Lung (tissue), 11 donors: ENCODE measurements at regions not wholly inside any gene's neighbourhood (a gene's known extent, or its start where the extent isn't known, plus 50 kb on each side); places are given as distances from the start of the nearest gene placed in this dataset.

Source experiments
- ATAC-seq: fragments of 200-7000 bp; cut with Tn5 transposase; one replicate; pipeline ENCODE4 v1.9.1; 2020; ENCODE audit warnings: moderate number of reproducible peaks; ENCODE audit not compliant: insufficient read depth, low FRiP score
- DNase-seq, 3 donors: peaks; one replicate each; pipeline ENCODE4 v3.0.0-alpha.2; 2013 to 2017
- H3K27ac ChIP-seq, 2 donors: one replicate each; pipeline ENCODE4 v1.5.1; 2013; ENCODE audit warnings: mild to moderate bottlenecking in 2 of 2, moderate library complexity in 2 of 2, control low read depth in 1 of 2, inconsistent platforms in 1 of 2, low read depth in 1 of 2, low read length in 1 of 2
- H3K27me3 ChIP-seq, 3 donors: one replicate each; pipeline ENCODE4 v1.5.1; 2013; ENCODE audit warnings: low read length in 2 of 3; ENCODE audit not compliant: control insufficient read depth in 3 of 3, insufficient read depth in 3 of 3
- H3K36me3 ChIP-seq, 4 donors: one replicate each; pipeline ENCODE4 v1.5.1; 2013; ENCODE audit warnings: low read length in 4 of 4, mild to moderate bottlenecking in 1 of 4, moderate library complexity in 1 of 4; ENCODE audit not compliant: control insufficient read depth in 4 of 4, insufficient read depth in 4 of 4
- H3K4me1 ChIP-seq, 5 donors: one replicate each; pipeline ENCODE4 v1.5.1; 2013; ENCODE audit warnings: low read length in 5 of 5, mild to moderate bottlenecking in 2 of 5, moderate library complexity in 1 of 5; ENCODE audit not compliant: control insufficient read depth in 5 of 5, insufficient read depth in 5 of 5
- H3K4me3 ChIP-seq: one replicate; pipeline ENCODE4 v1.5.1; 2013; ENCODE audit warnings: mild to moderate bottlenecking, control low read depth, moderate library complexity
- H3K9ac ChIP-seq, 2 donors: one replicate each; pipeline ENCODE4 v1.5.1; 2013; ENCODE audit warnings: low read length in 2 of 2, control low read depth in 1 of 2; ENCODE audit not compliant: insufficient read depth in 1 of 2
- H3K9me3 ChIP-seq, 4 donors: one replicate each; pipeline ENCODE4 v1.5.1; 2013; ENCODE audit warnings: low read length in 3 of 4, mild to moderate bottlenecking in 1 of 4, moderate library complexity in 1 of 4; ENCODE audit not compliant: control insufficient read depth in 4 of 4, insufficient read depth in 3 of 4
- WGBS, 2 donors: extraction: QIAGEN DNeasy Blood & Tissue Kit; methylation state at CpG; one replicate each; pipeline ENCODE4 v1.1.7; 2013; 5-methylcytosine and 5-hydroxymethylcytosine counted together
- TF ChIP-seq, protein P1 (sequence below): IDR thresholded peaks from 2 replicates; pipeline ENCODE4 v1.5.1; 2012; ENCODE audit warnings: mild to moderate bottlenecking; ENCODE audit errors: control extremely low read depth, extremely low read depth
- donor health status: control.
- donor health status: control.
- donor health status: Bipolar disorder and iron deficiency.
- donor health status: healthy.
- donor health status: DM: yes; HTN: yes; CAD: no.

DNA sequence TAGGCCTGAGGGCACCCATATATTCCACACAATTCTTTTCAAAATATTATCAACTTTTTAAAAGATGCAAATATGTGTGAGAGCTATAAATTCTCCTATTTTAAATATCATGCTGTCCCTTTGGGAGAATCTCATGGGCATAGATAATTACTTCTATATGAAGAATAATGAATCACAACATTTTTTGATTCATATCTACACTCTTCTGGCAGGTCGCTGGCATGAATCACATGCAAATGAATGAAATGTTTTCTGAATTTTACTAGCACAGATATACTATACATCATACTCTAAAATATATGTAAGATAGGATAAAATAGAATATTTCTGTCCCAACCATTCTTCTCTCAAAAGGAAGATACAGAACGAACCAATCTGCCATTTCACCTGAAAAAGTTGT, 277.7 kb upstream of the KCNH8 start:
- 80 to 81% methylated on average over 2 of the region's 2 CpGs for WGBS, 2 donors
- no peak overlapping the region for H3K4me3 ChIP-seq
- ATAC-seq (no peak), DNase-seq (no peak)
- no peaks in the 10 kb centered on the region for H3K36me3 ChIP-seq
- H3K27ac ChIP-seq: no peak overlapping the region
- no peaks in the 10 kb centered on the region for H3K27me3 ChIP-seq
- no peaks in the 10 kb centered on the region for H3K4me1 ChIP-seq
- TF ChIP-seq, protein P1, sequence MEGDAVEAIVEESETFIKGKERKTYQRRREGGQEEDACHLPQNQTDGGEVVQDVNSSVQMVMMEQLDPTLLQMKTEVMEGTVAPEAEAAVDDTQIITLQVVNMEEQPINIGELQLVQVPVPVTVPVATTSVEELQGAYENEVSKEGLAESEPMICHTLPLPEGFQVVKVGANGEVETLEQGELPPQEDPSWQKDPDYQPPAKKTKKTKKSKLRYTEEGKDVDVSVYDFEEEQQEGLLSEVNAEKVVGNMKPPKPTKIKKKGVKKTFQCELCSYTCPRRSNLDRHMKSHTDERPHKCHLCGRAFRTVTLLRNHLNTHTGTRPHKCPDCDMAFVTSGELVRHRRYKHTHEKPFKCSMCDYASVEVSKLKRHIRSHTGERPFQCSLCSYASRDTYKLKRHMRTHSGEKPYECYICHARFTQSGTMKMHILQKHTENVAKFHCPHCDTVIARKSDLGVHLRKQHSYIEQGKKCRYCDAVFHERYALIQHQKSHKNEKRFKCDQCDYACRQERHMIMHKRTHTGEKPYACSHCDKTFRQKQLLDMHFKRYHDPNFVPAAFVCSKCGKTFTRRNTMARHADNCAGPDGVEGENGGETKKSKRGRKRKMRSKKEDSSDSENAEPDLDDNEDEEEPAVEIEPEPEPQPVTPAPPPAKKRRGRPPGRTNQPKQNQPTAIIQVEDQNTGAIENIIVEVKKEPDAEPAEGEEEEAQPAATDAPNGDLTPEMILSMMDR: no peak
- H3K9me3 ChIP-seq: peaks cover 0 to 2% (median 0%) of the 10 kb centered on the region in 4 donors
- H3K9ac ChIP-seq: no peak overlapping the region

DNA sequence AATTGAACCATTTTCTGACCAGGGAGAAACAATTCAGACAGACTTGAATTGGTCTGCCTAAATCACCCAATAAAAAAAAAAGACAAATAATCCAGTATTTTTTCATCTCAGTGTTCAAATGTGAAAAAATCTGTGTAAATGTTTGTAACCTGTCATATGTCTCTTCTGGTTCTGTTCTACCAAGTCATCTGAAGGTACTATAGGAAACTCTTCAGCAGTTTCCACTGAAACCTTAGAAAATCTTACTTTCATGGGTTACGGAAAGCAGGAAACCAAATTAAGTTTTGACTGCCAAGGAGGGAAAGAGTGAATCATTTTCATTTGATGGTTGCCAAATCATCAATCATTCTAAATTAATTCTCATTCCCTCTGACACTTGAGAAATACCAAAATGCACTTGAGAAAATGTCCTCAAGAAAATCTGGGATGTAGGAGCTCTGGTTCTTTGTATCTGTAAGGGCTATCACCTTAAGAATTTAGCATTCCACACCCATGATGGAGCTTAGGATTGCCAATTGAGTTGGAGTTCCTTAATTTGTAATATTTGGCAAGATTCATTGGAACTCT, 278.2 kb upstream of the KCNH8 start:
- Histone ChIP-seq H3K9ac (no peak overlapping the region), H3K36me3 (no peaks in the 10 kb centered on the region), H3K27me3 (no peaks in the 10 kb centered on the region), H3K9me3 (peaks cover 0 to 2% (median 0%) of the 10 kb centered on the region in 4 donors), H3K4me1 (no peaks in the 10 kb centered on the region), H3K4me3 (no peak overlapping the region), H3K27ac (no peak overlapping the region)
- DNase-seq: no peak
- TF ChIP-seq, protein P1: no peak
- 83 to 89% methylated on average over 1 of the region's 1 CpG for WGBS, 2 donors
- no peak for ATAC-seq

DNA sequence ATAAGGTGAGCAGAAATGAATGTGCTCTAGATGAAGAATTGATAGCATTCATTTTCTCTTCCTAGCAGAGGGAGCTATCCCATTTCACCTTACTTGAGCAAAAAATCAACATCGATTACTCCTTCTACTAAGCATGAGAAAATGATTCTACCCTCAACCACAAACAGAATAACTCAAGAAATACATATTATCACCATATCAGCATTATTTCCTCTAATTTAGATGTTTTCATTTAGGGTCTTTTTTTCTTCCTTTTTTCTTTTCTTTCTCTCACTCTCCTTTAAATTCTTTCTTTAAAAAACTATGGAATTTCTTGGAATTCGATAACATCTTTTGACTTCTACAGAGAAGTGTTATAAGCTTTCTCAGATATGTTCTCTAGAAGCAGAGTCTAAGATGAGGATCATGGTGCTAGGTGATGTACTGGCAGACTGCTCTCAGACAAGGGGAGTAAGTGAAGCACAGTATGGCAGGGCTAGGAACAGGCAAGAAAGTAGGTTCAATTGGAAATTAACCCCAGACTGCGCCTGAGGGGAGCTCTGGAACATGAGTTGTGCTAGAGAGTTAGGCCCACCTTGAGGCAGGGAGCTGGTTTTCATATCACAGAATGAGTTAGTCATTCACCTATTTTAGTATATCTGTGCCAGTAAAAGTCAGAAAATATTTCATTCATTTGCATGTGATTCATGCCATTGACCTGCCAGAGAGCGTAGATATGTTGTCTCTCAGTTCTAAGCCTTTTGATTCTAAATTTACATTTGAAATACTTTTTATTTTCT, 279.2 kb upstream of the KCNH8 start:
- peaks cover 0 to 2% (median 0%) of the 10 kb centered on the region in 4 donors for H3K9me3 ChIP-seq
- no peak overlapping the region for H3K27ac ChIP-seq
- 89 to 90% methylated on average over 4 of the region's 4 CpGs for WGBS, 2 donors
- no peaks in the 10 kb centered on the region for H3K4me1 ChIP-seq
- no peak overlapping the region for H3K9ac ChIP-seq
- no peak for DNase-seq
- TF ChIP-seq, protein P1: no peak
- H3K4me3 ChIP-seq: no peak overlapping the region
- no peaks in the 10 kb centered on the region for H3K27me3 ChIP-seq
- no peak for ATAC-seq
- H3K36me3 ChIP-seq: no peaks in the 10 kb centered on the region
